ENCODE measurements at regions not wholly inside any gene's neighbourhood (a gene's known extent, or its start where the extent isn't known, plus 50 kb on each side); places are given as distances from the start of the nearest gene placed in this dataset.

GRCh38 chr11:70859180-70859579 lies 393.2 kb downstream of the SHANK2 start:
- H3K27ac ChIP-seq (ENCODE audit: low read depth, low read length), result no peak overlapping the region
- no peak overlapping the region for H2AFZ ChIP-seq (ENCODE audit: low read depth, low read length, severe bottlenecking)
- no peaks in the 10 kb centered on the region for H3K9me2 ChIP-seq (replicated peaks; ENCODE audit: insufficient read depth, low read length)
- TF ChIP-seq EZH2phosphoT487 (conservative IDR thresholded peaks at IDR 0.05; ENCODE audit: low read length) (no peak), CTCF (IDR thresholded peaks at IDR 0.05; ENCODE audit: insufficient read depth, low read length, poor library complexity, severe bottlenecking) (no peak)
- H3K4me2 ChIP-seq (ENCODE audit: low read depth, low read length, poor library complexity, severe bottlenecking), result no peak overlapping the region
- H3K9ac ChIP-seq (ENCODE audit: low read length), result no peak overlapping the region
- no peaks in the 10 kb centered on the region for H4K20me1 ChIP-seq (ENCODE audit: low read depth, low read length)
- H3K4me3 ChIP-seq (ENCODE audit: insufficient read depth, low read length, poor library complexity, severe bottlenecking), result no peak overlapping the region
- no peaks in the 10 kb centered on the region for H3F3A ChIP-seq (ENCODE audit: insufficient read depth)
- H3K36me3 ChIP-seq (ENCODE audit: low read length), result no peaks in the 10 kb centered on the region
- no peaks in the 10 kb centered on the region for H3K79me2 ChIP-seq (ENCODE audit: insufficient read depth, low read length)
- H3K9me3 ChIP-seq (ENCODE audit: insufficient read depth, low read length), result no peaks in the 10 kb centered on the region
- no peaks in the 10 kb centered on the region for H3K27me3 ChIP-seq (ENCODE audit: low read length)

GRCh38 chr11:70860888-70861287 lies 391.5 kb downstream of the SHANK2 start:
- no peaks in the 10 kb centered on the region for H3K27me3 ChIP-seq (ENCODE audit: low read length)
- H3K9ac ChIP-seq (ENCODE audit: low read length), result no peak overlapping the region
- no peak overlapping the region for H2AFZ ChIP-seq (ENCODE audit: low read depth, low read length, severe bottlenecking)
- TF ChIP-seq CTCF (IDR thresholded peaks at IDR 0.05; ENCODE audit: insufficient read depth, low read length, poor library complexity, severe bottlenecking), result no peak
- TF ChIP-seq EZH2phosphoT487 (conservative IDR thresholded peaks at IDR 0.05; ENCODE audit: low read length), result no peak
- H3K36me3 ChIP-seq (ENCODE audit: low read length), result no peaks in the 10 kb centered on the region
- H3K9me3 ChIP-seq (ENCODE audit: insufficient read depth, low read length), result no peaks in the 10 kb centered on the region
- no peak overlapping the region for H3K4me3 ChIP-seq (ENCODE audit: insufficient read depth, low read length, poor library complexity, severe bottlenecking)
- no peak overlapping the region for H3K27ac ChIP-seq (ENCODE audit: low read depth, low read length)
- H3K9me2 ChIP-seq (replicated peaks; ENCODE audit: insufficient read depth, low read length), result no peaks in the 10 kb centered on the region
- no peaks in the 10 kb centered on the region for H3F3A ChIP-seq (ENCODE audit: insufficient read depth)
- no peak overlapping the region for H3K4me2 ChIP-seq (ENCODE audit: low read depth, low read length, poor library complexity, severe bottlenecking)
- H3K79me2 ChIP-seq (ENCODE audit: insufficient read depth, low read length), result no peaks in the 10 kb centered on the region
- H4K20me1 ChIP-seq (ENCODE audit: low read depth, low read length), result no peaks in the 10 kb centered on the region

- H3K27ac ChIP-seq (ENCODE audit: low read depth, low read length), result no peak overlapping the region
- H4K20me1 ChIP-seq (ENCODE audit: low read depth, low read length), result no peaks in the 10 kb centered on the region
- H3K4me2 ChIP-seq (ENCODE audit: low read depth, low read length, poor library complexity, severe bottlenecking), result no peak overlapping the region
- TF ChIP-seq EZH2phosphoT487 (conservative IDR thresholded peaks at IDR 0.05; ENCODE audit: low read length) (no peak), CTCF (IDR thresholded peaks at IDR 0.05; ENCODE audit: insufficient read depth, low read length, poor library complexity, severe bottlenecking) (no peak)
- no peak overlapping the region for H3K4me3 ChIP-seq (ENCODE audit: insufficient read depth, low read length, poor library complexity, severe bottlenecking)
- H3K36me3 ChIP-seq (ENCODE audit: low read length), result no peaks in the 10 kb centered on the region
- no peak overlapping the region for H3K9ac ChIP-seq (ENCODE audit: low read length)
- H2AFZ ChIP-seq (ENCODE audit: low read depth, low read length, severe bottlenecking), result no peak overlapping the region
- H3K9me3 ChIP-seq (ENCODE audit: insufficient read depth, low read length), result no peaks in the 10 kb centered on the region
- no peaks in the 10 kb centered on the region for H3F3A ChIP-seq (ENCODE audit: insufficient read depth)
- H3K9me2 ChIP-seq (replicated peaks; ENCODE audit: insufficient read depth, low read length), result no peaks in the 10 kb centered on the region
- no peaks in the 10 kb centered on the region for H3K27me3 ChIP-seq (ENCODE audit: low read length)
- H3K79me2 ChIP-seq (ENCODE audit: insufficient read depth, low read length), result no peaks in the 10 kb centered on the region
These were observed 390.8 kb downstream of the SHANK2 start for GRCh38 chr11:70861559-70861958.
